ENCODE measurements at regions not wholly inside any gene's neighbourhood (a gene's known extent, or its start where the extent isn't known, plus 50 kb on each side); places are given as distances from the start of the nearest gene placed in this dataset.
"Not testable (repeated sequence)": the region's sequence is repeated elsewhere in the genome, so short reads cannot be mapped to it uniquely, and the experiment has no call there.

DNA sequence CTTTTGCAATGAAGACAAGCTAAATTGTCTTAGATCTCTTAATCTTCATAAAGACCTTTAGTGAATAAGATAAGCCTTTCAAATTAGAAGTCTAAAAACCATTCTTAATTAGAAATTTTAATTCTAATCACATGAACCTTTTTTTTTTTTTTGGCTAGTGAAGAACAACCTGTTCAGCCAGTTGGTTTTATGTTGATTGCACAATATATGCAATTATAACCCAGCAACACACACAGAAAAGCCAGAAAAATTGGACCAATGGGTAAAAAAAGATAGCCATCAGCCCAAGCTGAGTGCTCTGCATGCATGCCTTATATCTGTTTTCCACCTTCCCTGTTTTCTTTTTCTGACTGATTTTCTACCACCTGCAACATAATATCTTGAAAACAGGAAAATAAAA is 252.2 kb downstream of the SYT10 start:
- no peak for DNase-seq

- no peak for DNase-seq
These were observed 255.5 kb downstream of the SYT10 start for GRCh38 chr12:33184161-33184560.

- DNase-seq = no peak
These were observed 257.1 kb downstream of the SYT10 start for GRCh38 chr12:33182485-33182884.

GRCh38 chr12:33180918-33181317 is 258.7 kb downstream of the SYT10 start:
- no peak for DNase-seq

GRCh38 chr12:33166260-33166659 is 269.7 kb upstream of the PKP2 start:
- DNase-seq = not testable (repeated sequence)

DNA sequence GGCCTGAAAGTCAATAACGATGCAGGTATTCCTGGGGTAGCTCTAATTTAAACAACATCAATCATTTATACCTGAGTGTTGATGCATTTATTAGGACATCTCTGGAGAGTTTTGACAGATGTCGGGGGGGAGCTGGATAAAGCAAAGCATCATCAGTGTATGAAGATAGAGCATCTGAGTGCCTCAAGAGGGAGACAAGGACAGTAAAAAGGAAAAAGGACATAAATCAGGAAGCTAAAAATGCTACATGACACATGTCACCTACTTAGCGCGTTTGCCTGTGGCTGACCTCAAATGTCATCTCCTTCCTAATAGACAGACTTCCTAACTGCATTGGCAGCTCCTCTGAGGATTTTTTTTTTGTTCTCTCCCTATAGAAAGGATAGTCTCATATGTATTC is 259.5 kb upstream of the PKP2 start:
- DNase-seq = no peak

GRCh38 chr12:33147292-33147691 is 250.7 kb upstream of the PKP2 start:
- DNase-seq = not testable (repeated sequence)

DNA sequence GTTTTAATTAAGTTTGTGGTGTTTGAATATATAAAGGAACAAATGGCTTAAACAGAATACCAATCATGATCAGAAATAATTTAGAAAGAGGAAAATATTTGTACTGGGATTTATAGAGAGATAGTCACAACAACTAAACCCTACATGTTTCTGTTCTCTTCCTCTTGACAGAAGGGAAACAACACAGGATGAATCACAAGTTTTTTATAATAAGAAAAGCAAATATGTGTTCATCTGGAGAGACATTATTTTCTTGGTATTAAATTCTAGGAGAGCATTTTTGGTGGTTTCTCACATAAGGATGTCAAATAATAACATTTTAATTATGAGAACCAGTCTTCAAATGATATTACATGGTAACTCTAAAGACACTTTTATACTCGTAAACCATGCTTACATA is 232.9 kb upstream of the PKP2 start:
- no peak for DNase-seq

- DNase-seq = no peak
These were observed 229.2 kb upstream of the PKP2 start for GRCh38 chr12:33125755-33126154.

DNA sequence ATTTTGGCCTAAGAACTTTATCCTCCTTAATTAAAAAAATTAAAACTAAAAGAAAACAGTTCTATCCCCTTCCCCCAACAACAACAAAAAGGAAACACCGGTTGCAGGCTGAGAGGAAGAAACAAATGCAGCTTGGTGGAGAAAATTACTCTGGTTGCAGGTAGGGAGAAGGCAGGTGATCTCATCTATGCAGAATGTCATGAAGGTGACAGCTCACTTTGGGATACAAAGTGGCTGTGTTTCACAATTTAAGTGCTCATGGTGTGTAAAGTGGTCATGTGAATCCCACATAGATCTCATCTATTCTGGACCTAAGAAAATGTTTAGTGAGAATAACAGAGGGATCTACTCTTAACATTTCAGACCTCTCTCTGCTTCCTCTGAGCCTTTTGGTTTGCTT is 219.7 kb upstream of the PKP2 start:
- DNase-seq = no peak

DNA sequence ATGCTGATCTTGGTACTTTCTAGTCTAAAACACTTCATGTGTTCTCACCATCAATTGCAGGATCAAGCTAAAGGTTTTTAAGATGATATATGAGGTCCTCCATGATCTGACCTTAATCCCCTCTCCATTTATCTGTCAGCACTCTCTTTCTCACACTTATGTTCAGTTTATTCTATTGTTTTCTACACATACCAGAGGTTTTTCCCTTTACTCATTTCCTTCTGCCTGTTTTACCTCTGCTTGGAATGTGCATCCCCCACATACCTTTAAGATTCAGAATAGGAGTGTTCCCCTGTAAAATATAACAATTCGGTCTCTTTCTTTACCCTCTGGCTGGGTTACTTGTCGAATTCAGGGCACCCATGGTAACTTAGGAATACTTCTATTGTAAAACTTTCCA is 219.1 kb upstream of the PKP2 start:
- no peak for DNase-seq

DNA sequence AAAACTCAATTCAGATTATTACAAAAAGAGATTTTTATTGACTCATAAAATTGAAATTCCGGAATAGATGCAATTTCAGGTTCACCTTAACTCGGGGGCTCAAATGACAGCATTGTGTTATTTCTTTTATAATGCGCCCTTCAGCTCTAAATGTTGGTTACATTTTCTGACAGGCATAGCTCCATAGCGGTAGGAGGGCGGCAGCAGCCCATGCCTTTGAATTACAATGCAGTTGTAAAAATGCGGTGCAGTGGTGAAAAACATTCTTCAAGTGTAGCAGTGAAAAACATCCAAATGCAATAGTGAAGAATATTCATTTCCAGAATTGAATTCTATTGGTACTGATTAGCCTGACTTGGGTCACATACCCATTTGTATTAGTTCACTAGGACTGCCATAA is 215.3 kb upstream of the PKP2 start:
- DNase-seq = no peak

- DNase-seq = not testable (repeated sequence)
These were observed 211.2 kb upstream of the PKP2 start for GRCh38 chr12:33107827-33108226.

DNA sequence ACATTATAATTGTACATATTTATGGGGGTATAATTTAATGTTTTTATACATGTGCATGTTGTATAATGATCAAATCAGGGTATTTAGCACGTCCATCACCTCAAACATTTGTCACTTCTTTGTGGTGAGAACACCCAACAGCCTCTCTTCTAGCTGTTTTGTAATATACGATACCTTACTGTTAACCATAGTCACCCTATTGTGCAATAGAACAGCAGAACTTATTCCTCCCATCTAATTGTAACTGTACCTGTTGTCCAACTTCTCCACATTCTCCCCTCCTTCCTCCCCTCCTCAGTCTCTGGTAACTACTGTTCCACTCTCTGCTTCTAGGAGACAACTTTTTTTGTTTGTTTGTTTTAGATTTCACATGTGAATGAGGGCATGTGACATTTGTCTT is 197.0 kb upstream of the PKP2 start:
- DNase-seq = no peak

DNA sequence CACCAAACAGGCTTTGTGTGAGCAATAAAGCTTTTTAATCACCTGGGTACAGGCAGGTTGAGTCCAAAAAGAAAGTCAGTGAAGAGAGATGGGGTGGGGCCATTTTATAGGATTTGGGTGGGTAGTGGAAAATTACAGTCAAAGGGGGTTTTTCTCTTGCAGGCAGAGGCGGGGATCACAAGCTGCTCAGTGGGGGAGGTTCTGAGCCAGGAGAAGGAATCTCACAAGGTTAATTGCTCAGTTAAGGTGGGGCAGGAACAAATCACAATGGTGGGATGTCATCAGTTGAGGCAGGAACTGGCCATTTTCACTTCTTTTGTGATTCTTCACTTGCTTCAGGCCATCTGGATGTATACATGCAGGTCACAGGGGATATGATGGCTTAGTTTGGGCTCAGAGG is 191.3 kb upstream of the PKP2 start:
- not testable (repeated sequence) for DNase-seq

DNA sequence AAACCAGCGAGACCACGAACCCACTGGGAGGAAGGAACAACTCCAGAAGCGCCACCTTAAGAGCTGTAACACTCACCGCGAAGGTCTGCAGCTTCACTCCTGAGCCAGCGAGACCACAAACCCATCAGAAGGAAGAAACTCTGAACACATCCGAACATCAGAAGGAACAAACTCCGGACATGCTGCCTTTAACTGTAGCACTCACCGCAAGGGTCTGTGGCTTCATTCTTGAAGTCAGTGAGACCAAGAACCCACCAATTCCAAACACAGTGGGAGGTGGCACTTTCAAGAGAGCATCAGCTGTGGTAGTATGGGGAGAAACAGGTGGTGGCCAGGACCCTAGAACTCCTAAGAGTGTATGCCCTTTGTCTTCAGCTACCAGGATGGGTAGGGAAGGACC is 179.8 kb upstream of the PKP2 start:
- DNase-seq = not testable (repeated sequence)

DNA sequence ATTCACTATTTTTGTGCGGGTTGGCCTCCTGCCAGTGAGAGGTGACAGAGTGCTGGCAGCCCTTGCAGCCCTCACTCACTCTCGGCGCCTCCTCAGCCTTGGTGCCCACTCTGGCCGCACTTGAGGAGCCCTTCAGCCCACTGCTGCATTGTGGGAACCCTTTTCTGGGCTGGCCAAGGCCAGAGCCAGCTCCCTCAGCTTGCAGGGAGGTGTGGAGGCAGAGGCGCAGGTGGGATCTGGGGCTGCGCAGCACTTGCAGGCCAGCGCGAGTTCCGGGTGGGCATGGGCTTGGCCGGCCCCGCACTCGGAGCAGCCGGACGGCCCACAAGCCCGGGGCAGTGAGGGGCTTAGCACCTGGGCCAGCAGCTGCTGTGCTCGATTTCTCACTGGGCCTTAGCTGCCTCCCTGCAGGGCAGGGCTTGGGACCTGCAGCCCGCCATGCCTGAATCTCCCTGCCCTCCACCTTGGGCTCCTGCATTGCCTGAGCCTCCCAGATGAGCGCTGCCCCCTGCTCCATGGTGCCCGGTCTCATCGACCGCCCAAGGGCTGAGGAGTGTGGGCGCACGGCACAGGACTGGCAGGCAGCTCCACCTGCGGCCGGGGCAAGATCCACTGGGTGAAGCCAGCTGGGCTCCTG is 178.7 kb upstream of the PKP2 start:
- not testable (repeated sequence) for DNase-seq

GRCh38 chr12:33061844-33062243 is 165.3 kb upstream of the PKP2 start:
- no peak for DNase-seq

DNA sequence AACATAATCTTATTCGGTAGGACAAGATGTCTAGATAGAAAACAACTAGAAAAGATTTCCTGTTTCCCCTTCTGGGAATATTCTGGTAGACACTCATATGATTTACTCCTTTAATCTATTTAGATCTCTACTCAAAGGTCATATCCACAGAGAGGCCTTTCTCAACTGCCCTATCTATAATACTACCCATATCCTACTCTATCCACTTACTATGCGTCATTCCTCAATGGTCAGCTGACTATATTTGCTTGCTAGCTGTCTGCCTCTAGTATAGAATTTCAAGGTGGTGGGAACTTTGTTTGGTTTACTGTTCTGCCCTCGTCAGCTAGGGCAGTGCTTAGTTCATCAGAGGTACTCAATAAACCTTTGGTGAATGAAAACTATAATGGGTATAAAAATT is 157.8 kb upstream of the PKP2 start:
- no peak for DNase-seq

DNA sequence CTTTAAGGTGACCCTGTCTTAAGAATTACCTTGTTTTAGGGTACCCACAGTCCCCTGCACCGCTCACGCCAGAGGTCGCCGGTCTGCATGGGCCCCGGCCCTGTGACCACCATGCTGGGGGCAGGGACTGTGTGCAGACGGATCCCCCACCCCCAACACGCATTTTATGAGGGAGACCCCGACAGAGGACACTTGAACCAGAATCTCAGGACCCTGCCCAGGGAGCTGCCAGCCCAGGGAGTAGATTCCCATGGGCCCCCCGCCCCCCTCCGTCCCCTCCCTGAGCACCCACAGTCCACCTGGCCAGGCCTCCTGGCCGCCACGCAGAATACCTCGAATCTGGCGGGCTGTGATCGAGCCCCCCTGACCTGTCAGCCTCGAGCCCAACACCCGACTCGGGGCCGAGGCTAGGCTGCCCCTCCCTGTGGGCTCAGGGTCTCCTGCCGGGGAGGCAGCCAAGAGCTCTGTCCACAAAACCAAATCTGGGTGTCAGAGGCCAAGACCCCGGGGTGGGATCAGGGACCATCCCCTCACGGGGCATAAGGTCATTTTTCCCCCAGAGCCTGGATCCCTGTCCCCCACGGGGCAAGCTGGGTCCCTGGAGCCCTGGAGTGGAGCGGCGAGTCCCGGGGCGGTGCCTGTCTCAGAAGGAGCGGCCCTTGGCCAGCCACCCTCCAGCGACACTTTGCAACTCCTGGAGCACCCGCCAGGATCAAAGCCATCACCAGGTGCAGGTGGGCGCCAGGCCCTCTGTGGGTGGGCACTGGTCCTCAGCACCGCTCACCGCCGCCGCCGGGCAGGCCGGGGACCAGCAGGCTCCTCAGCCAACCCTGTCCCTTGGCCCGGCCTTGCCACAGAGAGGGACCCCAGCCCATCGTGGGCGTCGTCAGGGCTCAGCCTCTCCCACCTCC is 155.8 kb upstream of the PKP2 start:
- DNase-seq = no peak

DNA sequence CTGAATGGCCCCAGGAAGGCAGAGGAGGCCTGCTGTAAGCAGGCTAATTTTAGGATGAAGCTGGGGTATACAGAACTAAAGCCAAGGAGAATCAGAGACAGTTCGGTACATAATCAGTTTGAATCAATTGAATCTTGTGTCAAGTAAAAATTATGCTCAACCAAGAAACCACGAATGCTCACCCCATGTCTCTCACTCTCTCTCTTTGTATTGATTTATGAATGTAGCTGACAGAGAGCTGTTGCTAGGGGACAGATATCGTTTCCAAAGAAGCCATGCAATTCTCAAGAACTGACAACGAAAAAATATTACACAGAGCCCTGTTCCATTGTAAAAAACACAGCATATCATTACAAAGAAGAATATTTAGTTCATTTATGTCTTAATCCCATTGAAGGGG is 151.1 kb upstream of the PKP2 start:
- DNase-seq = no peak

GRCh38 chr12:33044447-33044846 is 147.9 kb upstream of the PKP2 start:
- DNase-seq = no peak

DNA sequence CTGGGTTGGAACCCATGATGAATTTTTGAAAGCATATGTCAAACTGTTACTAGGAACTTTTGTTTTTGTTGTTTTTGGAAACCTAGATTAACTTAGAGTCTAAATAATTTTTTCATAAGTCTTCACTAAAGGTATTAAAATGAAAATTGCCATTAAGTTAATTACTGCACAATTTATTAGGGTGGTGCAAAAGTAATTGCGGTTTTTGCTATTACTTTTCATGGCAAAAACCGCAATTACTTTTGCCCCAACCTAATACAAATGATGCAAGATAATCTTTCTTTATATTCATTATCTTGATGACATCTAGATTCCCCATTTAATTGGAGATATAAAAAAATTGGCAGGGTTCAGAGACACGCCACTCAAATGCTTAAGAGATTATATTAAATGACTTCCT is 145.0 kb upstream of the PKP2 start:
- DNase-seq = no peak

GRCh38 chr12:33033999-33034398 is 137.4 kb upstream of the PKP2 start:
- not testable (repeated sequence) for DNase-seq

GRCh38 chr12:33026791-33027190 is 130.2 kb upstream of the PKP2 start:
- DNase-seq = no peak

Data from SHP77 (cell line).